ENCODE measurements at regions not wholly inside any gene's neighbourhood (a gene's known extent, or its start where the extent isn't known, plus 50 kb on each side); places are given as distances from the start of the nearest gene placed in this dataset.

- H3K4me3 Mint-ChIP-seq = no peak overlapping the region
- H3K27me3 Mint-ChIP-seq = no peaks in the 10 kb centered on the region
- no peak overlapping the region for H3K27ac Mint-ChIP-seq
- H3K9me3 Mint-ChIP-seq = peaks cover 3 to 19% (median 5%) of the 10 kb centered on the region in 7 donors
- ATAC-seq (ENCODE audit: low read depth in 2 of 2) (no peak), DNase-seq (no peak)
- Histone ChIP-seq H3K4me3 (ENCODE audit: low read depth, low read length) (no peak overlapping the region), H3K27ac (ENCODE audit: insufficient read depth, low read length, poor library complexity, severe bottlenecking) (no peak overlapping the region), H3K9me3 (ENCODE audit: control insufficient read depth in 2 of 2, low read length in 2 of 2) (peaks cover 6 to 10% of the 10 kb centered on the region in 2 experiments), H3K36me3 (ENCODE audit: control insufficient read depth, insufficient read depth, low read length) (no peaks in the 10 kb centered on the region), H3K4me1 (ENCODE audit: control insufficient read depth, insufficient read depth, low read length, poor library complexity, severe bottlenecking) (no peaks in the 10 kb centered on the region), H3K27me3 (ENCODE audit: control insufficient read depth, insufficient read depth, low read length) (no peaks in the 10 kb centered on the region)
- no peaks in the 10 kb centered on the region for H3K4me1 Mint-ChIP-seq
- H3K36me3 Mint-ChIP-seq = no peaks in the 10 kb centered on the region
Observed at GRCh38 chr12:85676816-85677749, 159.1 kb downstream of the RASSF9 start.

DNA sequence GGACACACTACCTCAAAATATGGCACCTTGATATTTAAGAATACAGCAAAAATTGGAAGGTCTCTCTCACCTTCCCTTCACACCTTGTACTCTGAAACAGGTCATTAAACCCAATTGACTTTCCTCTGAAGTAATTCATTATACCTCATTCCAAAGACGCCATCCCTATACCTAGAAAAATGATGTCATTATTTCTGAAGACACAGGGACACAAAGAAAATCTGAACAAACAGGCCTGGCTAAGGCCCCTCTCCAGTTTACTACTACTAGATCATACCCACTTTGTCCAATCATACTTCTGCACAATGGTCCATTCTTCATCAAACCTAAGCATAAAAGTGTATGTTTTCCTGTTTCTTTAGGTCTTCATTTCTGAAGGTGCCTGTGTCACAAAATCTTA lies 156.9 kb downstream of the RASSF9 start:
- Mint-ChIP-seq H3K9me3 (peaks cover 2 to 10% (median 3%) of the 10 kb centered on the region in 7 donors), H3K27me3 (no peaks in the 10 kb centered on the region)

DNA sequence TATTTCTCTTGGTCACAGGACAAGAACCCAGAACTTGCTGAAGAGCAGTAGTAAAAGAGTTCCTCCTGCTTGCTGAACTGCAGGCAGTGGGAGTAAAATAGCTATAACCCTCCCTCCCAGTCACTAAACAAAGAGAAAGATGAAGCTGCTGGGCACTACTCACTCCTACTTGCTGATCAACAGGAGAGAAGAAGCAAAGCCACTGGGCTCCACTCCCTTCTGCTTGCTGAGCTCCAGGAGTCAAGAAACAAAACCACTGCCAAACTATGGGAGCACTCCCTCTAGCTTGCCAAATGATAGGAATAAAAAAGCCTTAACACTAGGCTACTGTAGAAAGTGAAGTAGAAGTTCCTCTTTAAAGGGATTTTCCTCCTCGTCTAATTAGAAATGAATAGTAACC lies 155.3 kb downstream of the RASSF9 start:
- no peaks in the 10 kb centered on the region for H3K4me1 Mint-ChIP-seq
- Histone ChIP-seq H3K4me1 (ENCODE audit: control insufficient read depth, insufficient read depth, low read length, poor library complexity, severe bottlenecking) (no peaks in the 10 kb centered on the region), H3K36me3 (ENCODE audit: control insufficient read depth, insufficient read depth, low read length) (no peaks in the 10 kb centered on the region), H3K27ac (ENCODE audit: insufficient read depth, low read length, poor library complexity, severe bottlenecking) (no peak overlapping the region), H3K4me3 (ENCODE audit: low read depth, low read length) (no peak overlapping the region), H3K9me3 (ENCODE audit: control insufficient read depth in 2 of 2, low read length in 2 of 2) (peaks cover 2 to 10% of the 10 kb centered on the region in 2 experiments), H3K27me3 (ENCODE audit: control insufficient read depth, insufficient read depth, low read length) (no peaks in the 10 kb centered on the region)
- ATAC-seq (ENCODE audit: low read depth in 2 of 2) = no peak
- H3K9me3 Mint-ChIP-seq = peaks cover 0 to 12% (median 4%) of the 10 kb centered on the region in 7 donors
- H3K36me3 Mint-ChIP-seq = no peaks in the 10 kb centered on the region
- H3K27me3 Mint-ChIP-seq = no peaks in the 10 kb centered on the region
- no peak overlapping the region for H3K4me3 Mint-ChIP-seq
- no peak overlapping the region for H3K27ac Mint-ChIP-seq
- DNase-seq = no peak

More for the DNA sequence above, 156.9 kb downstream of the RASSF9 start:
- Mint-ChIP-seq H3K36me3 (no peaks in the 10 kb centered on the region), H3K4me3 (no peak overlapping the region), H3K27ac (no peak overlapping the region), H3K4me1 (no peaks in the 10 kb centered on the region)
- no peaks in the 10 kb centered on the region for H3K36me3 ChIP-seq (ENCODE audit: control insufficient read depth, insufficient read depth, low read length)
- H3K9me3 ChIP-seq (ENCODE audit: control insufficient read depth in 2 of 2, low read length in 2 of 2) = peaks cover 2 to 10% of the 10 kb centered on the region in 2 experiments
- H3K27ac ChIP-seq (ENCODE audit: insufficient read depth, low read length, poor library complexity, severe bottlenecking) = no peak overlapping the region
- H3K4me1 ChIP-seq (ENCODE audit: control insufficient read depth, insufficient read depth, low read length, poor library complexity, severe bottlenecking) = no peaks in the 10 kb centered on the region
- no peak for DNase-seq
- no peak overlapping the region for H3K4me3 ChIP-seq (ENCODE audit: low read depth, low read length)
- no peak for ATAC-seq (ENCODE audit: low read depth in 2 of 2)
- no peaks in the 10 kb centered on the region for H3K27me3 ChIP-seq (ENCODE audit: control insufficient read depth, insufficient read depth, low read length)

DNA sequence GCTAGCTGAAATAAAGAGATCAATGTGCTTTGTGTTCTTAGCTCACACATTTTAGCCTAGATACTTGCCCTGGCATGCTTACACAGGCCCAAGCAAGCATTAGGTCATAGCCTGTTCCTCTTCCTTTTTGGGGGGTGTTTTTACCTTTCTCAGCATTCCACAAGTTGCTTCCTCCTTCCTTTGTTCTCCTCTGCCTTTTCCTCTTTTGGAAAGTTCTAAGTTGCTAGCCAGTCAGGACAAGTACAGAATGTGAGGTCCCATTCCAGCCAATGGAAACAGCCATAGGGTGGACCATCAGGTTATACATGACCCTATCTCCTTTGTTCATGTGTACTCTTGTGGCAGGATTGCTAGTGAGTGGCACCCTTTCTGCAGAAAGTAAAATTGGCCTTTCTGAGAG lies 154.9 kb downstream of the RASSF9 start:
- DNase-seq (no peak), ATAC-seq (ENCODE audit: low read depth in 2 of 2) (no peak)
- H3K4me3 ChIP-seq (ENCODE audit: low read depth, low read length) = no peak overlapping the region
- no peak overlapping the region for H3K4me3 Mint-ChIP-seq
- no peaks in the 10 kb centered on the region for H3K27me3 Mint-ChIP-seq
- H3K36me3 ChIP-seq (ENCODE audit: control insufficient read depth, insufficient read depth, low read length) = no peaks in the 10 kb centered on the region
- peaks cover 2 to 10% of the 10 kb centered on the region in 2 experiments for H3K9me3 ChIP-seq (ENCODE audit: control insufficient read depth in 2 of 2, low read length in 2 of 2)
- H3K36me3 Mint-ChIP-seq = no peaks in the 10 kb centered on the region
- no peak overlapping the region for H3K27ac ChIP-seq (ENCODE audit: insufficient read depth, low read length, poor library complexity, severe bottlenecking)
- H3K27ac Mint-ChIP-seq = no peak overlapping the region
- H3K27me3 ChIP-seq (ENCODE audit: control insufficient read depth, insufficient read depth, low read length) = no peaks in the 10 kb centered on the region
- H3K4me1 Mint-ChIP-seq = no peaks in the 10 kb centered on the region
- H3K9me3 Mint-ChIP-seq = peaks cover 0 to 12% (median 4%) of the 10 kb centered on the region in 7 donors
- no peaks in the 10 kb centered on the region for H3K4me1 ChIP-seq (ENCODE audit: control insufficient read depth, insufficient read depth, low read length, poor library complexity, severe bottlenecking)

DNA sequence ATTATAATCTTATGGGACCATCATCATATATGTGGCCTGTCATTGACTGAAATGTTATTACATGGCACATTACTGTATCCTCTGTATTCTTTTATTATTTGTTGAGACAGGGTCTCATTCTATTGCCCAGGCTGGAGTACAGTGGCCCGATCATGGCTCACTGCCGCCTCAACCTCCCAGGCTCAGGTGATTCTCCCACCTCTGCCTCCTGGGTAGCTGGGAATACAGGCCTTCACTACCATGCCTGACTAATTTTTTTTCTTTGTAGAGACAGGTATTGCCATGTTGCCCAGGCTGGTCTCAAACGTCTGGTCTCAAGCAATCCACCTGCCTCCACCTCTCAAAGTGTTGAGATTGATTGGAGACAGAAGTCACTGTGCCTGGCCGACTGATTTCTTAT lies 153.2 kb downstream of the RASSF9 start:
- Mint-ChIP-seq H3K27ac (no peak overlapping the region), H3K4me1 (no peaks in the 10 kb centered on the region), H3K9me3 (peaks cover 0 to 17% (median 4%) of the 10 kb centered on the region in 7 donors), H3K4me3 (no peak overlapping the region), H3K36me3 (no peaks in the 10 kb centered on the region), H3K27me3 (no peaks in the 10 kb centered on the region)
- Histone ChIP-seq H3K27ac (ENCODE audit: insufficient read depth, low read length, poor library complexity, severe bottlenecking) (no peak overlapping the region), H3K27me3 (ENCODE audit: control insufficient read depth, insufficient read depth, low read length) (no peaks in the 10 kb centered on the region), H3K9me3 (ENCODE audit: control insufficient read depth in 2 of 2, low read length in 2 of 2) (peaks cover 2 to 10% of the 10 kb centered on the region in 2 experiments), H3K4me3 (ENCODE audit: low read depth, low read length) (no peak overlapping the region), H3K36me3 (ENCODE audit: control insufficient read depth, insufficient read depth, low read length) (no peaks in the 10 kb centered on the region), H3K4me1 (ENCODE audit: control insufficient read depth, insufficient read depth, low read length, poor library complexity, severe bottlenecking) (no peaks in the 10 kb centered on the region)
- no peak for DNase-seq
- ATAC-seq (ENCODE audit: low read depth in 2 of 2) = no peak

DNA sequence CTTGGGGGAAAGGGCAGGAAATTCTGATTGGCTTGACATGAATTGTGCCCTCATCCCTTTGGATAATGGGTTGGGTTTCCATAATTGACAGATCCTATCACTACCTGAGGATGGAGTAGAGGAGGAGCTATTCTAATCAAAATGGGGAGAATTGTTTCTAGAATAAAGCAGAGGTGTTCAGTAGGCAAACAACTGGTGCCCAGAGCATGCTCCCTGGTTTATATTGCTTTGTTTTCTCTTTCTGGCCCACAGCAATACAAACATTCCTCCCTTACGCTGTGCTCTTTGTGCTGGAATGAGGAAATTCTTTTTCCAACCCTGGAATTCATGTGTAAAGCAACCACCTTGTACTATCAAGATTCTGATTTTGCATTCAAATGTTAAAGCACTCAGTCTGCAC lies 147.4 kb downstream of the RASSF9 start:
- no peaks in the 10 kb centered on the region for H3K36me3 ChIP-seq (ENCODE audit: control insufficient read depth, insufficient read depth, low read length)
- H3K9me3 ChIP-seq (ENCODE audit: control insufficient read depth in 2 of 2, low read length in 2 of 2) = peaks cover 0 to 2% of the 10 kb centered on the region in 2 experiments
- H3K27ac ChIP-seq (ENCODE audit: insufficient read depth, low read length, poor library complexity, severe bottlenecking) = no peak overlapping the region
- DNase-seq (no peak), ATAC-seq (ENCODE audit: low read depth in 2 of 2) (no peak)
- H3K4me1 ChIP-seq (ENCODE audit: control insufficient read depth, insufficient read depth, low read length, poor library complexity, severe bottlenecking) = no peaks in the 10 kb centered on the region
- H3K27me3 ChIP-seq (ENCODE audit: control insufficient read depth, insufficient read depth, low read length) = no peaks in the 10 kb centered on the region
- H3K9me3 Mint-ChIP-seq = peaks cover 0 to 22% (median 3%) of the 10 kb centered on the region in 7 donors
- H3K4me3 ChIP-seq (ENCODE audit: low read depth, low read length) = no peak overlapping the region
- H3K27ac Mint-ChIP-seq = no peak overlapping the region
- H3K36me3 Mint-ChIP-seq = no peaks in the 10 kb centered on the region
- H3K4me1 Mint-ChIP-seq = no peaks in the 10 kb centered on the region
- H3K27me3 Mint-ChIP-seq = no peaks in the 10 kb centered on the region
- no peak overlapping the region for H3K4me3 Mint-ChIP-seq

DNA sequence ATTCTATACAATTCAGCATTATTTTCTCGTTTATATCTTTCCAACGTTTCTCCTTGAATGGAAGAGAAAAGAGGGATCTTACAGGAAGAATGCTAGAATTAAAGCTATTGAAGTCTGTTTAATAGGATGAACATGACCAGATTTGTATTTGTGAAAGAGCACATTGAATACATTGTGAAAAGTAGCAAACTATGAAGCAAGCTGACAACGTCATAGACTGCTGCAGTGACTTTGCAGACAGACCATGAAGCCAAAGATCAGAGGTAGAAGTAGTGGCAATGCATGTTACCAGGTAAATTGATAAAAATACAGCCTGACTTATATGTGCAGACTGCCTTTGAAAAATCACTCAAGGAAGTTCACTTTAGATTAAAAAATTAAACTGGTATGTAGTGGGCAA lies 146.1 kb downstream of the RASSF9 start:
- H3K9me3 Mint-ChIP-seq = peaks cover 0 to 19% (median 4%) of the 10 kb centered on the region in 7 donors
- no peaks in the 10 kb centered on the region for H3K27me3 ChIP-seq (ENCODE audit: control insufficient read depth, insufficient read depth, low read length)
- peaks cover 0 to 2% of the 10 kb centered on the region in 2 experiments for H3K9me3 ChIP-seq (ENCODE audit: control insufficient read depth in 2 of 2, low read length in 2 of 2)
- no peak for DNase-seq
- no peak overlapping the region for H3K27ac ChIP-seq (ENCODE audit: insufficient read depth, low read length, poor library complexity, severe bottlenecking)
- H3K4me3 ChIP-seq (ENCODE audit: low read depth, low read length) = no peak overlapping the region
- no peaks in the 10 kb centered on the region for H3K36me3 ChIP-seq (ENCODE audit: control insufficient read depth, insufficient read depth, low read length)
- no peaks in the 10 kb centered on the region for H3K36me3 Mint-ChIP-seq
- H3K4me1 ChIP-seq (ENCODE audit: control insufficient read depth, insufficient read depth, low read length, poor library complexity, severe bottlenecking) = no peaks in the 10 kb centered on the region
- H3K27ac Mint-ChIP-seq = no peak overlapping the region
- no peaks in the 10 kb centered on the region for H3K4me1 Mint-ChIP-seq
- no peak overlapping the region for H3K4me3 Mint-ChIP-seq
- no peaks in the 10 kb centered on the region for H3K27me3 Mint-ChIP-seq
- no peak for ATAC-seq (ENCODE audit: low read depth in 2 of 2)
